Left ventricle myocardium superior (tissue), 1 donor: ENCODE measurements at regions not wholly inside any gene's neighbourhood (a gene's known extent, or its start where the extent isn't known, plus 50 kb on each side); places are given as distances from the start of the nearest gene placed in this dataset.

Experiments used
- ATAC-seq: fragments of 200-7000 bp; cut with Tn5 transposase; one replicate; pipeline ENCODE4 v1.9.1; 2020; ENCODE audit warnings: mild to moderate bottlenecking, moderate library complexity
- DNase-seq: peaks from one replicate; pipeline ENCODE4 v3.0.0-alpha.2; 2020
- intact Hi-C: fragments of 100-400 bp; cut with micrococcal nuclease; formaldehyde crosslinking; loops from one replicate; pipeline ENCODE4 v1.11.0; 2022
- donor health status: DM: no; HTN: yes; CAD: no; lungs with severe emphysema.

- no peak for ATAC-seq
- DNase-seq = no peak
- intact Hi-C loops = no loop called here
Observed at GRCh38 chr10:130805635-130806030, 505.9 kb downstream of the TCERG1L start.

GRCh38 chr10:130806426-130806825 is 505.1 kb downstream of the TCERG1L start:
- DNase-seq = no peak
- intact Hi-C loops = no loop called here
- ATAC-seq = no peak

DNA sequence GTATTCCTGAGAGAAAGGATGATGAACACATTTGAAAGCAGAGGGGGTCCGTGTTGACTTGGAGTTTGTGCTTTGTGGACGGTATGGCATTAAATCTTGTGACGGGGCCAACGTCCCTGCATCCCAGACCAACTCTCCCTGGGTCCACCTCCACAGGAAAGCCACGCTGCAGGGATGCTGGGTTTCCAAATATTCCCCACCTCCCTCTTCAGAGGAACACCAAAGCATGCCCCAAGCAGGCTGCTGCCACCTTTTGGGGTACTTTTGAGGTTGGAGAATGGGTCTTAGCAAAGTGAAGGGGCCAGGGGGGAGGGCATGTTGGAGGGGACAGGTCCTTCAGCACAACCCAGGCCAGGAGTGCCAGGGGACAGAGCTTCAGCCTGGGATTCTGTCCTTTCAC is 504.4 kb downstream of the TCERG1L start:
- intact Hi-C loops = no loop called here
- ATAC-seq (no peak), DNase-seq (no peak)

GRCh38 chr10:130807721-130808120 is 503.8 kb downstream of the TCERG1L start:
- intact Hi-C loops = no loop called here
- DNase-seq (no peak), ATAC-seq (no peak)

GRCh38 chr10:130808243-130808642 is 503.3 kb downstream of the TCERG1L start:
- no peak for DNase-seq
- no peak for ATAC-seq
- intact Hi-C loops = no loop called here

- ATAC-seq (no peak), DNase-seq (no peak)
- intact Hi-C loops = no loop called here
Observed at GRCh38 chr10:130808686-130809085, 502.8 kb downstream of the TCERG1L start.

- ATAC-seq (no peak), DNase-seq (no peak)
- intact Hi-C loops = no loop called here
Observed at GRCh38 chr10:130809181-130809580, 502.3 kb downstream of the TCERG1L start.

DNA sequence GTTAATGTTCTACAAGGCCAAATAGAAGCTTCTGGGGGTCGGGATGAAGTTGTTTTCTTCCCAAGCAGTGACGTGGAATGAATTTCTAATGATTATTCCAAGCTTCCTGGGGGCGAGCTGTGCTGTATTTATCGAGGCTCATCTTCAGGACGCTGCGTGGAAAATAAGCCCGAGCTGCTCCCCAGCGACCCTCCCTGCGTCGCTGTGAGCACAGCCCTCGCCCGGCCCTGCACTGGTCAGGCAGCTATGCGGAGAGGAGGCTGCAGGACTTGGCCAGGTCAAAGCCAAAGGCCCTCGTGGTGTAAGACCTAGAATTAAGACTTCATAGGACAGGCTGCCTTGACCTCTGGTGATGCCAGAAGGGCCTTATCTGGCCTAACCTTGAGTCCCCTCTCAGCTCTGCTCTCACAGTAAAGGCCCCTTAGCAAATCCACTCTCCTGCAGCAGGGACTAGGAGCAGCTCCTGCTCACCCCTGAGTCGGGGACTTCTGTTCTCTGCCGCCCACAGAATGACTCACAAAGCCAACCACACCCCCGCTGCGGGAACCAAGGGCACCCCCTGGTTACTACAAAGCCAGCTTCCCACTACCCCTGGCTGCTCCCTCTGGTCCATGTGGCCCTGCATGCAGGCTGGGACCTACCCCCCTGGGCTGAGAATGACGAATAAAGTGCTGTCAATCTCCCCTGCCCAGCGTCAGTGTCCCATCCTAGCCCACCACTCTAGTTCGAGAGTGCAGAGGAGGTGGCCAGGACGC is 501.6 kb downstream of the TCERG1L start:
- no peak for DNase-seq
- intact Hi-C loops = no loop called here
- no peak for ATAC-seq

GRCh38 chr10:130810856-130811255 is 500.7 kb downstream of the TCERG1L start:
- ATAC-seq (no peak), DNase-seq (no peak)
- intact Hi-C loops = no loop called here

GRCh38 chr10:130812381-130813148 is 499.0 kb downstream of the TCERG1L start:
- ATAC-seq = no peak
- DNase-seq = no peak
- intact Hi-C loops = no loop called here

DNA sequence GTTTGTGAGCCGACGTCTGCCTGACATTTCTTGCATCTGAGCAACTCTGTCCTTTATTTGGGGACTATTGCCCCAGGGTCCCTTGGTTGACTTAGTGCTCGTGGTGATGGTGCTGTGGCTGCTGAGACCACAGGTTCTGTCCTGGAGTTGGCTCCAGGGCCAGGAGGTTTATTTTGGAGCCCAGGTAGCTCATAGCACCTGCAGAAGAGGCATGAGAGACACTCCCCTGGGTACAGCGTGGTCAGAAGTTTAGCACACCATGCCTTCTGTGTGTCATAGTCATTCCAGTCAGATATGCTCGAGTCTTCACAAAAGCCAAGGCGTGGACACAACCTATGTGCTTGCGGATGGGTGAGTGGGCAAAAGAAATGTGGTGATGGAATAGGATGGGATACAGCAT is 496.9 kb downstream of the TCERG1L start:
- DNase-seq (no peak), ATAC-seq (no peak)
- intact Hi-C loops = no loop called here

DNA sequence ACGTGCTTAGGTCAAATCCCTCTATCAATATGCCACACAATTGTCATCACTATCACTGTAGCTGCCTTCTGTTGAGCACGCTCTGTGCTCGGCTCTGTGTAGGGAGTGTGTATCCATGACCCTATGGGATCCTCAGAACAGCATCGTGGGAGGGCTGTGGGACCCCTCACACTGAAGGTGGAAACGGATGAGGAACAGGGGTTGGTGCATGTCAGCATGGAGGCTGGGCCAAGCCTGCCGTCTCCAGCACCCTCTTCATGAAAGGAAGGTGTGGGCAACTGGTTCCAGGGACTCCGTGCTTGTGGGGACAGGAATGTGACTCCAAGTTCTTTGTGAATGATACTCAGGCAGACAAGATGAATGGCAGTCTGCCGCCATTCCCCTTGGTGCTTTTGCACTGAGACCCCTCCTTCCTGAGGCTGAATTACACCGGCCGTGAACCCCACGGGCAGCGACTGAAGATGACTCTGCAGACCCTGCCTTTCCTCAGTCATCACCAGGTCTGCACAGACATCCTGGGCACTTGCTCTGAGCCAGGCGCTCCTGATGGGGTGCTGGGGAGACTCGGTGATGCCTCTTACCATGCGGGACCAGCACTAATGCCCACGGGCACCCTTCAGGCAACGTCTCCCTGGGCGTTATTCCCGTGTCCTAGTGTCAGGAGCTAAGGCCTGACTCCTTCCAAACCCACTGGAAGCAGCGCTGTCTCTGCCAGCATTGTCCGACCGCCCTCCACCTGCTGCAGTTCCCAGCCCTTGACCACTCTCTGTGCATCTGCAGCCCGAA is 495.2 kb downstream of the TCERG1L start:
- intact Hi-C loops = no loop called here
- DNase-seq (no peak), ATAC-seq (no peak)

DNA sequence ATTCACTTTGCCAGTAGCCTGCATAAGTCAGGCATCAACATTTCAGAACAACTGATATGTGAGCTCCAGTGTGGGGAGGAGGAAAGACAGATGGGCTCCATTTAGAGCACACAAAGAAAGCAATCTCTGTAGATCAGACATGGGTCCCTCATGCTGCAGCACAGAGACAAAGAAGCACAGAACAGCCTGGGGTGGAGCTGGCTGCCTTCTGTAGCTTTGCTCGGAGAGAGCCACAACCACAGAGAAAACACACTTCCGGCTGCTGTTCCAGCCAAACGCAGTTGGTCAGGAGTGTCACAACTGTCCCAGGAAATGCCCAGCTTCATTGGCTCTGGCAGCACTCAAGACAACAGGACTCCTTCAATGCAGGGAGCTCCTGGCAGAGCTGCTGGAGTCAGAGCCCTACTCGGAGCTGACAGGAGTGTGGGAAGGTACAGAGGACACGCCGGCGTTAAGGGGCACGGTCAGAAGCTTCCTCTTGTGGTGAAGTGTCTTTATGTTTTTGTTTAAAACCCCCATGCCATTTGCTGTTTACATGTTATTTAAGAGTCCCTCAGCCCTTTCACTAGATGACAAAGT is 494.4 kb downstream of the TCERG1L start:
- intact Hi-C loops = no loop called here
- no peak for DNase-seq
- ATAC-seq = no peak

GRCh38 chr10:130817674-130818073 is 493.8 kb downstream of the TCERG1L start:
- ATAC-seq (no peak), DNase-seq (no peak)
- intact Hi-C loops = no loop called here

DNA sequence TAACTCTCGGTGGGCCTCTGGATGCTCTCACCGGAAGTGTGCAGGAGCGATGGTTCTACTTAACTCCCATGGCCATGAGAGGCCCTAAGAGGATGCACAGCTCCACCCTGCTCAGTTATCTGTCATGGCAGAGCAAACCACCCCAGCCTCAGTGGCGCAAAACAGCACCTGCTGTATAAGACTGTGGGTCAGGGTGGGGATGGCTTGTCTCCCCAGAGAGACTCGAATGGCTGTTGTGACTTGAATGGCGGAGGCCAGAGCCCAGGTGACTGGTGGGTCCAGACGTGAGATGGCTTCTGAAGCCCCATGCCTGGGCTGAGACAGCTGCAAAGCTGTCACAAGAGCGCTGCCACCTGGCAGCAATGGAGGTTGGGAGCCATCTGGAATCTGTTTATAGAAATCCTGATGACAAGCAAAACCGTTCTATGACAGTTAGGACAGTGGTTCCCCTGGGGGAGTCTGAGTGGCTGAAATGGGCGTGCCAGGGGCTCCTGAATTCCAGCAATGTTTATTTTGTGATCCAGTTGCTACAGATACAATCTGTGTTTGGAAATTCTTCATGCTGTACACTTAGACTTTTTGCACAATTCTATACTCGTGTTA is 490.5 kb downstream of the TCERG1L start:
- intact Hi-C loops = no loop called here
- no peak for ATAC-seq
- no peak for DNase-seq

DNA sequence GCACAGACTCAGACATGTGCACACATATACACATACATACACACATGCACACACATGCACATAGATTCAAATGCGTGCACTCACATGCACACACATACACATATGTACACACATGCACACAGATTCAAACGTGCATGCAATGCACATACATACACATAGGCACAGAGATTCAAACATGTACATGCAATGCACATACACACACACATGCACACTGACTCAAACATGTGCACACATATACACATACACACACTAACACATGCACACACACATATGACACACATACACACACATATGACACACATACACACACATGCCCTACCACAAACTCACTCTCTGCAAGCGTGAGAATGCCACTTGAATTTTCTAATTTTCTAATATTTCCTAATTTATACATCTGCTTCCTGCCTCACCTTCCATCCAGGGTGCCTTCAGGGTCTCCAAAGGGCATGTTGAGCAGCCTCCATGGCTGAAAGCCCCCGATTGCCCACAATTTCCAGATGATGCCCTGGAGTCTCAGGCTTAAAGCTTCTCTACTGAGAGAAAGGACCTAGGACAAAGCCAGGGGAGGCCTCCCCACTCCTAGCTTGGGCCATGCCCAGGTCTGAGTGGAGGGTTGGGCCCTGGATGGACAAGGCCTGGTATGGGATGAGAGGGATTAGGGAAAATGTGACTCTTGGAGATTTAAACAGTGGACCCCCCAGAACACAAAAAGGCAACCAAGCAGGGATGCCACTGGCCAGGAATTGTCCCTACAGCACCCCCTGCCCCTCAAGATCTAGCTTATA is 487.1 kb downstream of the TCERG1L start:
- ATAC-seq (no peak), DNase-seq (no peak)
- intact Hi-C loops = no loop called here

DNA sequence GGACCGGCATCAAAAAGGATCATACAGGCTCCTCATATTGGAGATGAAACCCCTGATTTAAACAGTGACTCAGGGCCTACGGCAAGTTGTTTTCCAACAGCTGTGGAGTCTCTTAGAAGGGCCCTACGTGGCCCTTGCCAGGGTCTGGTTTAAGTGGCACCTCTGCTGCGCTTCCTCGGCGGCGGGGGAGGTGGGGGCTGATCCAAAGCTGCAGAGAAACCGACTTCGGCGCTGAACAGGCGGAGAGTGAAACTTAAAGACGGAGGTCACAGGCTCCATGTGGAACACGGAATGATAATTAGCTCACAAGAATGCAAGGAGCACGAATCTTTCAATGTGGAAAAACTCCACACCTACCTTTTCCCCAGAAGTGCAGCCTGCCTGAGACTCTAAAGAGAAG is 477.9 kb downstream of the TCERG1L start:
- no peak for ATAC-seq
- no peak for DNase-seq
- intact Hi-C loops = no loop called here

- intact Hi-C loops = no loop called here
- ATAC-seq = no peak
Observed at GRCh38 chr10:130834170-130834569, 477.4 kb downstream of the TCERG1L start.

GRCh38 chr10:130834573-130834972 is 476.9 kb downstream of the TCERG1L start:
- no peak for DNase-seq
- ATAC-seq = no peak
- intact Hi-C loops = no loop called here

More at GRCh38 chr10:130834170-130834569, 477.4 kb downstream of the TCERG1L start:
- DNase-seq = no peak
